Upper lobe of left lung (tissue), 6 donors: ENCODE measurements at regions not wholly inside any gene's neighbourhood (a gene's known extent, or its start where the extent isn't known, plus 50 kb on each side); places are given as distances from the start of the nearest gene placed in this dataset.

Experiments
- ATAC-seq, 2 donors: fragments of 200-7000 bp; cut with Tn5 transposase; one replicate each; pipeline ENCODE4 v1.9.1; 2022; ENCODE audit warnings: mild to moderate bottlenecking in 2 of 2, moderate library complexity in 2 of 2; ENCODE audit not compliant: low FRiP score in 2 of 2
- DNase-seq, 2 donors: peaks; one replicate each; pipeline ENCODE4 v3.0.0-alpha.2; 2019 to 2020
- H3K27ac ChIP-seq, 4 donors: fragments of 200-600 bp; sonication (generic); one replicate each; pipeline ENCODE4 v1.5.1; 2016 to 2019
- H3K27me3 ChIP-seq, 4 donors: fragments of 200-600 bp; sonication (generic); one replicate each; pipeline ENCODE4 v1.5.1; 2017 to 2019
- H3K36me3 ChIP-seq, 4 donors: fragments of 200-600 bp; sonication (generic); one replicate each; pipeline ENCODE4 v1.5.1; 2016 to 2019
- H3K4me1 ChIP-seq, 4 donors: fragments of 200-600 bp; sonication (generic); one replicate each; pipeline ENCODE4 v1.5.1; 2018 to 2019
- H3K4me3 ChIP-seq, 4 donors: fragments of 200-600 bp; sonication (generic); one replicate each; pipeline ENCODE4 v1.5.1; 2017 to 2019; ENCODE audit warnings: mild to moderate bottlenecking in 2 of 4, moderate library complexity in 1 of 4
- H3K9me3 ChIP-seq, 4 donors: fragments of 200-600 bp; sonication (generic); one replicate each; pipeline ENCODE4 v1.5.1; 2018 to 2019
- CTCF ChIP-seq, 6 experiments: fragments of 450-650 bp in 4 of 6; fragments of 200-600 bp in 2 of 6; sonication (generic) in 2 of 6; IDR thresholded peaks; one replicate each; pipeline ENCODE4 v1.5.1; 2016 to 2019; ENCODE audit warnings: antibody characterized with exemption in 6 of 6
- EP300 ChIP-seq, 4 donors: sonication (generic); formaldehyde crosslinking; IDR thresholded peaks; one replicate each; pipeline ENCODE4 v1.5.1; 2017; ENCODE audit warnings: antibody characterized with exemption in 4 of 4, control low read depth in 2 of 4
- POLR2A ChIP-seq, 4 donors: fragments of 450-650 bp; IDR thresholded peaks; one replicate each; pipeline ENCODE4 v1.5.1; 2016 to 2017; ENCODE audit warnings: antibody characterized with exemption in 4 of 4, mild to moderate bottlenecking in 2 of 4
- POLR2AphosphoS5 ChIP-seq, 2 donors: sonication (generic); formaldehyde crosslinking; IDR thresholded peaks; one replicate each; pipeline ENCODE4 v1.5.1; 2017; ENCODE audit warnings: antibody characterized with exemption in 2 of 2
- WGBS, 2 donors: methylation state at CpG; one replicate each; pipeline ENCODE4 v1.1.5; 2017 to 2018; 5-methylcytosine and 5-hydroxymethylcytosine counted together
- donor health status: DM: no; HTN: no; CAD: no; lungs with moderate emphysema.
- donor health status: DM: no; HTN: yes; CAD: no; lungs with severe emphysema.

DNA sequence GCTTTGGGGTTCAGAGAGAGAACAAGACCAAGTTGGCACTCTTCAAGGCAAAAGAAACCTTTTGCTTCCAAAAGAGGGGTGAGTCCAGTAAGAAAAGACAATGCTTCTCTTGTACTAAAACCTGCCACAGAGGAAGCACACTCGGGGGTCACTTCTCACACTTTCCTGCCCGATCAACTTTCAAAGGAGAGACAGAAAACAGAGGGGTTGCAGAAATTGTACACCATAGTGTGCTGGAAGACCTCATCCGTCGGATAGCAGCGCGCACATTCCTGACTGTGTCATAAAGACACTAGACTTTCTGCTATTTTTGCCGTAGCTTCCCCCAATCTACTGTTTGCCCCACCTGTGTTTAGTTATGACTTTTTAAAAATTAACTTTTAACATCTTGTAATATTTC lies 66.9 kb downstream of the OR2K2 start:
- no peak overlapping the region for H3K27ac ChIP-seq
- peaks cover 0 to 9% (median 0%) of the 10 kb centered on the region in 4 donors for H3K9me3 ChIP-seq
- 61 to 72% methylated on average over 7 of the region's 7 CpGs for WGBS, 2 donors
- DNase-seq, result no peak
- H3K36me3 ChIP-seq, result no peaks in the 10 kb centered on the region
- ATAC-seq, result no peak
- TF ChIP-seq EP300 (IDR thresholded peaks at IDR 0.05) (no peak), POLR2A (IDR thresholded peaks at IDR 0.05) (no peak), POLR2AphosphoS5 (IDR thresholded peaks at IDR 0.05) (no peak), CTCF (IDR thresholded peaks at IDR 0.05) (no peak)
- H3K4me3 ChIP-seq, result no peak overlapping the region
- no peaks in the 10 kb centered on the region for H3K4me1 ChIP-seq
- H3K27me3 ChIP-seq, result no peaks in the 10 kb centered on the region

DNA sequence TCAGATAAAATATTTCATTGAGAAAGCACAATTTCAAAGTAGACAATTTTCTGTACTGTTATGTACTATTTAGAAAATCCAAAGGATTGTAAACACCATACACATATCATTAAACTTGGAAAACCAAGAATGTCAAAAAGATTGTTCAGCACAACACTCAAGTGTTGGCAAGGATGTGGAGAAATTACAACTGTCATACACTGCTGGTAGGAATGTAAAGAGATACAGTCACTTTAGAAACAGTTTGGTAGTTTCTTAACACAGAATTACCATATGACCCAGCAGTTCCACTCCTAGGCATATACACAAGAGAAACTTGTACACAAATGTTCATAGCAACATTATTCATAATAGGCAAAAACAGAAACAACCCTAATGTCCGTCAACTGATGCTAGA lies 71.2 kb downstream of the OR2K2 start:
- Histone ChIP-seq H3K4me1 (no peaks in the 10 kb centered on the region), H3K4me3 (no peak overlapping the region), H3K9me3 (no peaks in the 10 kb centered on the region), H3K27ac (no peak overlapping the region), H3K36me3 (no peaks in the 10 kb centered on the region), H3K27me3 (no peaks in the 10 kb centered on the region)
- DNase-seq (no peak), ATAC-seq (no peak)
- 83 to 95% methylated on average over 1 of the region's 1 CpG for WGBS, 2 donors
- TF ChIP-seq CTCF (IDR thresholded peaks at IDR 0.05) (no peak), POLR2A (IDR thresholded peaks at IDR 0.05) (no peak), POLR2AphosphoS5 (IDR thresholded peaks at IDR 0.05) (no peak), EP300 (IDR thresholded peaks at IDR 0.05) (no peak)

DNA sequence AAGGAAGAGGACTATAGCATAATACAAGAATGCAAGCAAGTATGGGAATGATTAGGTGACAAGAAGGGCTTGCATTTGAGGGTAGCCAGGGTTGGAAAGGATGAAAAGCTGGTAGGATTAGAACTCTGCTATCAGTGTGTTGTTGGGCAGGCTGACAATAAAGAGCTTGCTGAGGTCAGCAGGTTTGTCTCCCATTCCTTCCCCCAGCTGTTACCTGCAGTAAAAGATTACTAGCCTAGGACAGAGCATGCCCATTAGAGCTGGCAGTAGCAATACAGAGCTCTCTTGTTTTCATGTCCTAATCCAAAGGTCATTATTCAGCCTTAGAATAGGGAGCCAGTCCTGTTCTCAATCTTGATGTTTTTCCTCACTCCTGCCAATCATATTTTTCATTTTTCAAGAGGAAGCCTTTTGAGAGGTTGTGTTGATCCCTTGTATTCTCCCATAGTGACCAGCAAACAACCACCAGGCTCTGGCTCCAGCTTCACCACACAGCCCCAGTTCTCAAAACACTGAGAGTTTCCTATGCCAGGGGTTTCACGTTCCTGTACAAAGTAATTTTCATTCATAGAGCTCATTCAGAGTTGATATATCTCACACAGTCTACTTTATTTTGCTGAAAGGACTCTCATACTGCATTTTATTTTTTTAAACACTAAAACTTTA lies 71.7 kb downstream of the OR2K2 start:
- Histone ChIP-seq H3K9me3 (no peaks in the 10 kb centered on the region), H3K27me3 (no peaks in the 10 kb centered on the region), H3K27ac (no peak overlapping the region), H3K4me1 (no peaks in the 10 kb centered on the region), H3K4me3 (no peak overlapping the region), H3K36me3 (no peaks in the 10 kb centered on the region)
- TF ChIP-seq POLR2AphosphoS5 (IDR thresholded peaks at IDR 0.05), result no peak
- no peak for TF ChIP-seq EP300 (IDR thresholded peaks at IDR 0.05)
- TF ChIP-seq POLR2A (IDR thresholded peaks at IDR 0.05), result no peak
- no peak for TF ChIP-seq CTCF (IDR thresholded peaks at IDR 0.05)
- ATAC-seq, result no peak
- DNase-seq, result no peak
- WGBS, 2 donors, result 43 to 74% methylated on average over 1 of the region's 1 CpG

DNA sequence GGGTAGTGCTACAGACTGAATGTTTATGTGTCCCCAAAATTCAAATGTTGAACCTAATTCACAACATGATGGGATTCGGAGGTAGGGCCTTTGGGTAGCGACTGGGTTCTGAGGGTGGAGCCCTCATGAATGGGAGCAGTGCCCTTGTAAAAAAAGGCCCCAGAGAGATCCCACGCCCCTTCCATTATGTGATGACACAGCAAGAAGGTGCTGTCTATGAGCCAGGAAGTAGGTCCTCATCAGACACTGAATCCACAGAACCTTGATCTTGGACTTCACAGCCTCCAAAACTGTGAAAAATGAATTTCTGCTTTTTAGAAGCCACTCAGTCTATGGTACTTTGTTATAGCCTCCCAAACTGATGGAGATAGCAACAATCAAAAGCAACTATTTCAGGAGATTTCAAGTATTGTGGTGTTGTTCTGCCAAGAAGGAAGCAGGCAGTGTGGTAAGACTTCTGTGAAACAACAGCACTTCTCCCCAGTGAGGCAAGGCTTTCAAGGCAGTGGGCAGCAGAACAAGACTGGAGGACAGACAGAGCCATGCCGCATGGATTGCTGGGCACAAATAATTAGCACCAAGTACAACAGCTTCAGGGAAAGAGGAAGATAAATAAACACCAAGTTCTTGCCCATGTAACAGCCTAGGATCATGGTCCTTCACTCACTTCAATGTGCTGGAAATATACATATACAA lies 76.1 kb downstream of the OR2K2 start:
- Histone ChIP-seq H3K4me3 (no peak overlapping the region), H3K4me1 (no peaks in the 10 kb centered on the region), H3K27me3 (no peaks in the 10 kb centered on the region), H3K36me3 (no peaks in the 10 kb centered on the region), H3K9me3 (no peaks in the 10 kb centered on the region), H3K27ac (no peak overlapping the region)
- DNase-seq (peak in 1 of 2 donors; percentile 34), ATAC-seq (peak; percentile 30 to 58)
- no peak for TF ChIP-seq EP300 (IDR thresholded peaks at IDR 0.05)
- no peak for TF ChIP-seq POLR2AphosphoS5 (IDR thresholded peaks at IDR 0.05)
- TF ChIP-seq CTCF (IDR thresholded peaks at IDR 0.05), result no peak
- no peak for TF ChIP-seq POLR2A (IDR thresholded peaks at IDR 0.05)
- WGBS, 2 donors, result 68 to 84% methylated on average over 4 of the region's 4 CpGs
